Heart right ventricle (tissue), 16 donors: ENCODE measurements at regions not wholly inside any gene's neighbourhood (a gene's known extent, or its start where the extent isn't known, plus 50 kb on each side); places are given as distances from the start of the nearest gene placed in this dataset.

Source experiments
- ATAC-seq, 8 donors: fragments of 200-7000 bp; cut with Tn5 transposase; one replicate each; pipeline ENCODE4 v1.9.1; 2020; ENCODE audit warnings: mild to moderate bottlenecking in 8 of 8, moderate library complexity in 8 of 8, moderate number of reproducible peaks in 1 of 8
- DNase-seq, 2 donors: peaks; one replicate each; pipeline ENCODE4 v3.0.0-alpha.2; 2020
- H3K27ac ChIP-seq, 10 donors: fragments of 200-600 bp; sonication (generic) in 2 of 10; one replicate each; pipeline versions ENCODE4 v1.5.0 to v1.8.0; 2020 to 2022; ENCODE audit warnings: mild to moderate bottlenecking in 3 of 10
- H3K27me3 ChIP-seq, 7 donors: fragments of 200-600 bp; one replicate each; pipeline ENCODE4 v1.8.0; 2021 to 2022; ENCODE audit warnings: mild to moderate bottlenecking in 2 of 7
- H3K36me3 ChIP-seq, 9 donors: fragments of 200-600 bp; sonication (generic) in 1 of 9; one replicate each; pipeline versions ENCODE4 v1.5.0 to v1.8.0; 2020 to 2022; ENCODE audit warnings: mild to moderate bottlenecking in 2 of 9
- H3K4me1 ChIP-seq, 9 donors: fragments of 200-600 bp; sonication (generic) in 1 of 9; one replicate each; pipeline versions ENCODE4 v1.5.0 to v1.8.0; 2020 to 2022; ENCODE audit warnings: mild to moderate bottlenecking in 4 of 9
- H3K4me3 ChIP-seq, 10 donors: fragments of 200-600 bp; sonication (generic) in 2 of 10; one replicate each; pipeline versions ENCODE4 v1.5.0 to v1.8.0; 2020 to 2022; ENCODE audit warnings: mild to moderate bottlenecking in 7 of 10, moderate library complexity in 2 of 10
- H3K9me3 ChIP-seq, 11 donors: fragments of 200-600 bp in 10 of 11; sonication (generic) in 2 of 11; one replicate each; pipeline versions ENCODE4 v1.5.0 to v1.8.0; 2013 to 2022; ENCODE audit warnings: mild to moderate bottlenecking in 2 of 11, control low read depth in 1 of 11, moderate library complexity in 1 of 11
- CTCF ChIP-seq, 9 donors: fragments of 200-600 bp; sonication (generic) in 2 of 9; IDR thresholded peaks; one replicate each; pipeline versions ENCODE4 v1.5.0 to v1.8.0; 2021 to 2022; ENCODE audit warnings: antibody characterized with exemption in 9 of 9, mild to moderate bottlenecking in 5 of 9, moderate library complexity in 1 of 9
- WGBS, 2 donors: extraction: QIAGEN DNeasy Blood & Tissue Kit; methylation state at CpG; one replicate each; pipeline ENCODE4 v1.1.7; 2013; ENCODE audit warnings: inconsistent platforms in 1 of 2; 5-methylcytosine and 5-hydroxymethylcytosine counted together
- intact Hi-C, 10 donors: fragments of 100-400 bp; cut with DNase I; formaldehyde crosslinking; loops; one replicate each; pipeline versions ENCODE4 v1.11.1 to v1.14.2; 2022
- donor health status: Arrhythmogenic right ventricular cardiomyopathy.
- donor health status: ischemic (EF 13 %, LVEDD 7.1; RV severe dilation, severe dysfunction).
- donor health status: healthy with polysubstance abuse.
- donor health status: DM: no; HTN: yes; CAD: no.
- donor health status: DM: no; HTN: no; CAD: no.
- donor health status: ischemic (EF 25% LVEDD 6.9; RV normal size, moderate dysfunction).
- donor health status: ischemic (EF 25% LVEDD 5.7; RV mildly dilated, moderate dysfunction).
- donor health status: healthy.
- donor health status: DM: yes; HTN: yes; CAD: no.
- donor health status: Ischemic cardiomyopathy.
- donor health status: ischemic (EF 35%, LVEDD 5.7; RV mildly dilated, moderate dysfunction).
- donor health status: nonischemic (EF 11% LVEDD 7.7; RV severe dilation, severe dysfunction).
- donor health status: DM: yes; HTN: yes; CAD: no.
- donor health status: PGD.
- donor health status: ischemic (EF 29% LVEDD 5.4; RV normal size, mild dysfunction).
- donor health status: nonischemic (EF 23%, LVEDD 6.1; RV moderate dilation, normal function).

- no peaks in the 10 kb centered on the region for H3K9me3 ChIP-seq
- H3K36me3 ChIP-seq: no peaks in the 10 kb centered on the region
- TF ChIP-seq CTCF (IDR thresholded peaks at IDR 0.05): no peak
- WGBS, 2 donors: 21 to 33% methylated on average over 1 of the region's 1 CpG
- no peak overlapping the region for H3K27ac ChIP-seq
- H3K4me1 ChIP-seq: no peaks in the 10 kb centered on the region
- intact Hi-C loops: no loop called here
- ATAC-seq (no peak), DNase-seq (no peak)
- H3K27me3 ChIP-seq: no peaks in the 10 kb centered on the region
- H3K4me3 ChIP-seq: no peak overlapping the region
Observed at GRCh38 chr3:63089751-63090132, 188.4 kb upstream of the SYNPR start.

GRCh38 chr3:63090656-63091055, 187.5 kb upstream of the SYNPR start:
- no peak for TF ChIP-seq CTCF (IDR thresholded peaks at IDR 0.05)
- Histone ChIP-seq H3K27me3 (no peaks in the 10 kb centered on the region), H3K4me1 (no peaks in the 10 kb centered on the region), H3K36me3 (no peaks in the 10 kb centered on the region), H3K4me3 (no peak overlapping the region), H3K27ac (no peak overlapping the region), H3K9me3 (no peaks in the 10 kb centered on the region)
- intact Hi-C loops: no loop called here
- 5 to 10% methylated on average over 2 of the region's 2 CpGs for WGBS, 2 donors
- no peak for DNase-seq
- ATAC-seq: no peak

- H3K27me3 ChIP-seq: no peaks in the 10 kb centered on the region
- no peak for ATAC-seq
- no peak for TF ChIP-seq CTCF (IDR thresholded peaks at IDR 0.05)
- H3K27ac ChIP-seq: no peak overlapping the region
- no peaks in the 10 kb centered on the region for H3K36me3 ChIP-seq
- no peak for DNase-seq
- 70 to 79% methylated on average over 5 of the region's 5 CpGs for WGBS, 2 donors
- intact Hi-C loops: no loop called here
- H3K9me3 ChIP-seq: no peaks in the 10 kb centered on the region
- no peak overlapping the region for H3K4me3 ChIP-seq
- no peaks in the 10 kb centered on the region for H3K4me1 ChIP-seq
Observed at GRCh38 chr3:63092515-63092914, 185.6 kb upstream of the SYNPR start.

- intact Hi-C loops: no loop called here
- no peaks in the 10 kb centered on the region for H3K36me3 ChIP-seq
- TF ChIP-seq CTCF (IDR thresholded peaks at IDR 0.05): no peak
- no peak overlapping the region for H3K27ac ChIP-seq
- no peak overlapping the region for H3K4me3 ChIP-seq
- no peaks in the 10 kb centered on the region for H3K9me3 ChIP-seq
- DNase-seq (no peak), ATAC-seq (no peak)
- H3K4me1 ChIP-seq: no peaks in the 10 kb centered on the region
- WGBS, 2 donors: 72% methylated on average over 4 of the region's 4 CpGs
- H3K27me3 ChIP-seq: no peaks in the 10 kb centered on the region
Observed at GRCh38 chr3:63094642-63095408, 183.3 kb upstream of the SYNPR start.
